Activated T-cell treated with anti-CD3 and anti-CD28 coated beads for 4 hours (primary cell): ENCODE measurements at regions not wholly inside any gene's neighbourhood (a gene's known extent, or its start where the extent isn't known, plus 50 kb on each side); places are given as distances from the start of the nearest gene placed in this dataset.
"Not testable (repeated sequence)": the region's sequence is repeated elsewhere in the genome, so short reads cannot be mapped to it uniquely, and the experiment has no call there.

Source experiments
- DNase-seq: peaks from one replicate; pipeline ENCODE4 v3.0.0-alpha.2; 2020

GRCh38 chr2:122244598-122245229, 489.3 kb downstream of the TSN start:
- no peak for DNase-seq

- no peak for DNase-seq
These were observed 494.2 kb downstream of the TSN start for GRCh38 chr2:122249673-122250072.

- DNase-seq: no peak
These were observed 495.7 kb downstream of the TSN start for GRCh38 chr2:122251158-122251557.

- DNase-seq: no peak
These were observed 496.1 kb downstream of the TSN start for GRCh38 chr2:122251566-122251965.

- no peak for DNase-seq
These were observed 500.5 kb downstream of the TSN start for GRCh38 chr2:122255924-122256323.

- no peak for DNase-seq
These were observed 506.5 kb downstream of the TSN start for GRCh38 chr2:122261911-122262310.

- DNase-seq: no peak
These were observed 508.3 kb downstream of the TSN start for GRCh38 chr2:122263746-122264145.

- DNase-seq: no peak
These were observed 511.2 kb downstream of the TSN start for GRCh38 chr2:122266636-122267035.

GRCh38 chr2:122267947-122268346, 512.5 kb downstream of the TSN start:
- no peak for DNase-seq

GRCh38 chr2:122273785-122274419, 518.5 kb downstream of the TSN start:
- DNase-seq: no peak

- DNase-seq: no peak
These were observed 522.5 kb downstream of the TSN start for GRCh38 chr2:122277956-122278355.

GRCh38 chr2:122300758-122301157, 545.3 kb downstream of the TSN start:
- no peak for DNase-seq

GRCh38 chr2:122307763-122308162, 552.3 kb downstream of the TSN start:
- no peak for DNase-seq

- no peak for DNase-seq
These were observed 559.9 kb downstream of the TSN start for GRCh38 chr2:122315306-122315705.

- no peak for DNase-seq
These were observed 564.2 kb downstream of the TSN start for GRCh38 chr2:122319539-122320132.

- no peak for DNase-seq
These were observed 567.4 kb downstream of the TSN start for GRCh38 chr2:122322815-122323214.

- no peak for DNase-seq
These were observed 568.5 kb downstream of the TSN start for GRCh38 chr2:122323927-122324326.

GRCh38 chr2:122326471-122326870, 571.0 kb downstream of the TSN start:
- DNase-seq: no peak

GRCh38 chr2:122328816-122329215, 573.4 kb downstream of the TSN start:
- no peak for DNase-seq

GRCh38 chr2:122329278-122329677, 573.8 kb downstream of the TSN start:
- no peak for DNase-seq

GRCh38 chr2:122333932-122334331, 578.5 kb downstream of the TSN start:
- no peak for DNase-seq

GRCh38 chr2:122338000-122338399, 582.5 kb downstream of the TSN start:
- DNase-seq: no peak

GRCh38 chr2:122340246-122340645, 584.8 kb downstream of the TSN start:
- no peak for DNase-seq

GRCh38 chr2:122341007-122341406, 585.6 kb downstream of the TSN start:
- DNase-seq: no peak

GRCh38 chr2:122352151-122352550, 596.7 kb downstream of the TSN start:
- not testable (repeated sequence) for DNase-seq
